ENCODE measurements at regions not wholly inside any gene's neighbourhood (a gene's known extent, or its start where the extent isn't known, plus 50 kb on each side); places are given as distances from the start of the nearest gene placed in this dataset.

DNA sequence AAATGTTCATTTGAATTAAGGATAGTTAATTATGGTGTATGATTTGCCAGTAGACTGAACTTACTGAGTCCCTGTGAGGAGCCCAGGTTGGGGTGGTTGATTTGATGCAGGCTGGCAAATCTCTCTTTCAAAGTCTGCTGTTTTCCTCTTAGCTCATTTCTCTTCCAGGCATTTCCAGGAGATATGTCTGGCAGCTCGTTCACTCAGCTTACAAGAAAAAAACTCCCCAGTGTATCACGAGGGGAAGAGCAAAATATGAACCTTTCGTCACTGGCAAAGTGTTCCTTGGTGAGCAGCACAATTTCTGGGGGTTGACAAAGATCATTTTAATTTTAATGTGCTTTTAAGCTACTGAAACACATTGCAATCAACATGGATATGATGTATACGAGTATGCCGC, 244.2 kb downstream of the CBLL2 start:
- Histone ChIP-seq H2AFZ (ENCODE audit: low read depth, low read length) (no peak overlapping the region), H3K9me3 (replicated peaks; ENCODE audit: control insufficient read depth, insufficient read depth, low read length) (no peaks in the 10 kb centered on the region), H3K4me3 (replicated peaks in 1 of 3; ENCODE audit: insufficient read depth in 1 of 3, low read depth in 1 of 3, low read length in 3 of 3) (no peak overlapping the region), H3K4me2 (ENCODE audit: insufficient read depth, low read length) (no peak overlapping the region), H3K79me2 (ENCODE audit: control insufficient read depth, insufficient read depth, low read length) (no peaks in the 10 kb centered on the region), H3K36me3 (ENCODE audit: control insufficient read depth in 2 of 2, extremely low read depth in 1 of 2, insufficient read depth in 2 of 2, low read length in 2 of 2) (no peaks in the 10 kb centered on the region), H3K27me3 (ENCODE audit: control insufficient read depth in 2 of 2, insufficient read depth in 2 of 2, low read length in 2 of 2) (no peaks in the 10 kb centered on the region), H3K9me1 (replicated peaks; ENCODE audit: control insufficient read depth, extremely low read depth, insufficient read depth, low read length) (no peaks in the 10 kb centered on the region), H3K27ac (ENCODE audit: insufficient read depth, low read depth, low read length) (no peak overlapping the region), H3K9ac (replicated peaks; ENCODE audit: extremely low read depth, insufficient read depth, low read length) (no peak overlapping the region), H4K20me1 (replicated peaks; ENCODE audit: control insufficient read depth, extremely low read depth, insufficient read depth, low read length) (no peaks in the 10 kb centered on the region), H3K4me1 (ENCODE audit: control insufficient read depth, extremely low read depth, insufficient read depth, low read length) (peaks cover 3% of the 10 kb centered on the region)
- no TSS peak for BruUV-seq (replicated peaks)
- intact Hi-C loops (cut with micrococcal nuclease) = no loop called here
- CTCF ChIA-PET = no interaction called here
- FAIRE-seq = no peak
- dilution Hi-C loops (cut with MboI; ENCODE audit: extremely low pct_ligation_motif_present, low sequenced_read_pairs) = no loop called here
- no peak for DNase-seq (ENCODE audit: low read depth, low spot score)
- no peak for TF ChIP-seq MYC (IDR thresholded peaks at IDR 0.05; ENCODE audit: low read depth, low read length)
- no peak for TF ChIP-seq EZH2 (IDR thresholded peaks at IDR 0.05; ENCODE audit: borderline replicate concordance, low read depth, low read length, severe bottlenecking)
- no peak for TF ChIP-seq FOS (IDR thresholded peaks at IDR 0.05; ENCODE audit: borderline replicate concordance, insufficient read depth, low read length)
- no peak for TF ChIP-seq POLR2A (IDR thresholded peaks at IDR 0.05; ENCODE audit: low read depth, low read length)
- TF ChIP-seq POLR2AphosphoS5 (IDR thresholded peaks at IDR 0.05; ENCODE audit: insufficient read depth, low read depth, low read length) = no peak
- no peak for TF ChIP-seq MAX (IDR thresholded peaks at IDR 0.05; ENCODE audit: insufficient read depth, insufficient read length)
- no peak for TF ChIP-seq GATA2 (IDR thresholded peaks at IDR 0.05; ENCODE audit: insufficient read depth, insufficient read length, low read depth, low read length)
- TF ChIP-seq, protein P1, sequence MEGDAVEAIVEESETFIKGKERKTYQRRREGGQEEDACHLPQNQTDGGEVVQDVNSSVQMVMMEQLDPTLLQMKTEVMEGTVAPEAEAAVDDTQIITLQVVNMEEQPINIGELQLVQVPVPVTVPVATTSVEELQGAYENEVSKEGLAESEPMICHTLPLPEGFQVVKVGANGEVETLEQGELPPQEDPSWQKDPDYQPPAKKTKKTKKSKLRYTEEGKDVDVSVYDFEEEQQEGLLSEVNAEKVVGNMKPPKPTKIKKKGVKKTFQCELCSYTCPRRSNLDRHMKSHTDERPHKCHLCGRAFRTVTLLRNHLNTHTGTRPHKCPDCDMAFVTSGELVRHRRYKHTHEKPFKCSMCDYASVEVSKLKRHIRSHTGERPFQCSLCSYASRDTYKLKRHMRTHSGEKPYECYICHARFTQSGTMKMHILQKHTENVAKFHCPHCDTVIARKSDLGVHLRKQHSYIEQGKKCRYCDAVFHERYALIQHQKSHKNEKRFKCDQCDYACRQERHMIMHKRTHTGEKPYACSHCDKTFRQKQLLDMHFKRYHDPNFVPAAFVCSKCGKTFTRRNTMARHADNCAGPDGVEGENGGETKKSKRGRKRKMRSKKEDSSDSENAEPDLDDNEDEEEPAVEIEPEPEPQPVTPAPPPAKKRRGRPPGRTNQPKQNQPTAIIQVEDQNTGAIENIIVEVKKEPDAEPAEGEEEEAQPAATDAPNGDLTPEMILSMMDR (IDR thresholded peaks at IDR 0.05; ENCODE audit: extremely low read depth in 1 of 2, insufficient read depth in 1 of 2, low read depth in 1 of 2, low read length in 2 of 2) = no peak
- TF ChIP-seq JUN (IDR thresholded peaks at IDR 0.05; ENCODE audit: borderline replicate concordance, insufficient read depth, insufficient read length, low read depth) = no peak
- POLR2A ChIA-PET = no interaction called here
